ENCODE measurements at regions not wholly inside any gene's neighbourhood (a gene's known extent, or its start where the extent isn't known, plus 50 kb on each side); places are given as distances from the start of the nearest gene placed in this dataset.

- Histone ChIP-seq H2AK9ac (replicated peaks; ENCODE audit: low read depth, low read length, poor library complexity) (no peak overlapping the region), H3K56ac (ENCODE audit: extremely low read depth, insufficient read depth, low read length) (no peak overlapping the region), H2AK5ac (ENCODE audit: low read depth, low read length) (no peak overlapping the region), H3K4me3 (ENCODE audit: insufficient read depth, low read depth, low read length) (no peak overlapping the region), H2BK5ac (ENCODE audit: low read depth, low read length, poor library complexity, severe bottlenecking) (no peak overlapping the region), H3K79me1 (ENCODE audit: low read depth in 1 of 2, low read length in 2 of 2) (no peaks in the 10 kb centered on the region), H2BK120ac (ENCODE audit: low read depth, low read length) (no peak overlapping the region), H3K4me1 (ENCODE audit: control insufficient read depth, insufficient read depth, low read length) (no peaks in the 10 kb centered on the region), H3K9ac (ENCODE audit: low read depth, low read length) (no peak overlapping the region), H4K8ac (ENCODE audit: low read depth in 2 of 2, low read length in 2 of 2) (no peak overlapping the region), H3K4me2 (ENCODE audit: low read depth, low read length) (peak overlapping the region; percentile 7; the same call in 1 of the 2 replicates), H3K14ac (replicated peaks; ENCODE audit: low read depth, low read length) (no peak overlapping the region), H3K18ac (ENCODE audit: low read depth, low read length) (no peak overlapping the region), H4K20me1 (ENCODE audit: insufficient read depth, low read length) (no peaks in the 10 kb centered on the region), H4K5ac (ENCODE audit: low read depth, low read length) (no peak overlapping the region), H3K27me3 (ENCODE audit: control insufficient read depth, insufficient read depth, low read length) (peaks cover 1% of the 10 kb centered on the region; the same call in 1 of the 2 replicates), H3K36me3 (ENCODE audit: control insufficient read depth, insufficient read depth, low read length) (no peaks in the 10 kb centered on the region), H3K27ac (ENCODE audit: insufficient read depth, low read length) (no peak overlapping the region), H2BK20ac (ENCODE audit: low read depth, low read length) (no peak overlapping the region), H2AFZ (replicated peaks; ENCODE audit: low read length, poor library complexity) (no peak overlapping the region), H3K23ac (ENCODE audit: low read depth, low read length) (no peak overlapping the region), H3K9me1 (ENCODE audit: insufficient read depth, low read length) (no peaks in the 10 kb centered on the region), H3K9me3 (ENCODE audit: control insufficient read depth, insufficient read depth, low read length) (no peaks in the 10 kb centered on the region), H2BK15ac (ENCODE audit: low read depth, low read length) (no peak overlapping the region), H3K4ac (ENCODE audit: low read depth, low read length) (no peak overlapping the region), H4K91ac (ENCODE audit: insufficient read depth, low read depth, low read length) (no peak overlapping the region)
- no peak for DNase-seq
- TF ChIP-seq USF2 (IDR thresholded peaks at IDR 0.05; ENCODE audit: low read depth, low read length) (no peak), CTCF (conservative IDR thresholded peaks at IDR 0.05; ENCODE audit: low read depth, low read length) (no peak), CHD1 (IDR thresholded peaks at IDR 0.05; ENCODE audit: low read depth, low read length) (no peak), RFX5 (IDR thresholded peaks at IDR 0.05; ENCODE audit: low read depth, low read length) (no peak), RCOR1 (IDR thresholded peaks at IDR 0.05; ENCODE audit: insufficient replicate concordance, low read length) (no peak), ELK1 (IDR thresholded peaks at IDR 0.05; ENCODE audit: borderline replicate concordance, low read depth, low read length) (no peak), MXI1 (IDR thresholded peaks at IDR 0.05; ENCODE audit: borderline replicate concordance, low read depth, low read length) (no peak), MAFK (IDR thresholded peaks at IDR 0.05; ENCODE audit: low read depth, low read length) (no peak), FOS (IDR thresholded peaks at IDR 0.05; ENCODE audit: low read depth, low read length) (no peak), BHLHE40 (IDR thresholded peaks at IDR 0.05; ENCODE audit: low read depth, low read length) (no peak), SMC3 (IDR thresholded peaks at IDR 0.05; ENCODE audit: low read depth, low read length) (no peak)
- intact Hi-C loops (cut with micrococcal nuclease), result no loop called here
- no CpG with 5 or more reads among the region's 1 CpG for WGBS, 2 experiments (ENCODE audit: extremely low coverage in 2 of 2, insufficient read length in 1 of 2)
- POLR2A ChIA-PET (ENCODE audit: unreplicated experiment), result no interaction called here
- in situ Hi-C loops (cut with MboI; ENCODE audit: low sequenced_read_pairs), result no loop called here
- ATAC-seq (ENCODE audit: low read depth), result no peak
- dilution Hi-C loops (cut with HindIII; ENCODE audit: low sequenced_read_pairs, unreplicated experiment), result no loop called here
- CTCF ChIA-PET, result interaction anchor here (1.0 kb wide), 1 partner anchor 30 kb away, joined by 4 read pairs; no protein-coding TSS in a partner anchor
- BruUV-seq (replicated peaks), result no TSS peak
These were observed 89.3 kb upstream of the HHIP start for GRCh38 chr4:144556636-144557035.
